Spleen (tissue), 7 donors: ENCODE measurements at regions not wholly inside any gene's neighbourhood (a gene's known extent, or its start where the extent isn't known, plus 50 kb on each side); places are given as distances from the start of the nearest gene placed in this dataset.

Experiments used
- CTCF ChIP-seq, 11 experiments: fragments of 200-600 bp in 7 of 11; fragments of 450-650 bp in 4 of 11; sonication (generic) in 4 of 11; IDR thresholded peaks in 8 of 11; conservative IDR thresholded peaks in 3 of 11; 1 replicate in 7 of 11; 2 replicates in 4 of 11; pipeline versions ENCODE4 v1.4.0 to v1.8.0; 2016 to 2021; ENCODE audit warnings: antibody characterized with exemption in 11 of 11, inconsistent platforms in 4 of 11, mild to moderate bottlenecking in 1 of 11
- POLR2A ChIP-seq, 3 donors: fragments of 450-650 bp; IDR thresholded peaks; one replicate each; pipeline ENCODE4 v1.5.1; 2017; ENCODE audit warnings: antibody characterized with exemption in 3 of 3, mild to moderate bottlenecking in 1 of 3
- donor health status: DM: no; HTN: no; CAD: no; lungs with moderate emphysema.
- donor health status: DM: no; HTN: no; CAD: no.
- donor health status: DM: no; HTN: no; CAD: no.

- TF ChIP-seq CTCF (IDR thresholded peaks at IDR 0.05 in 8 of 11, conservative IDR thresholded peaks at IDR 0.05 in 3 of 11): no peak
- TF ChIP-seq POLR2A (IDR thresholded peaks at IDR 0.05): no peak
These were observed 156.1 kb upstream of the CHD6 start for GRCh38 chr20:41774291-41774690.
